Liver (tissue), 2 donors: ENCODE measurements at regions not wholly inside any gene's neighbourhood (a gene's known extent, or its start where the extent isn't known, plus 50 kb on each side); places are given as distances from the start of the nearest gene placed in this dataset.

Source experiments
- CTCF ChIP-seq: fragments of 150-350 bp; IDR thresholded peaks from 2 replicates; pipeline ENCODE4 v1.5.1; 2017; ENCODE audit warnings: improper control_type of control experiment, low read depth, low read length; ENCODE audit not compliant: missing input control
- REST ChIP-seq: IDR thresholded peaks from 2 replicates; pipeline ENCODE4 v1.6.1; 2016; ENCODE audit warnings: antibody characterized with exemption, mild to moderate bottlenecking
- donor health status: healthy.

DNA sequence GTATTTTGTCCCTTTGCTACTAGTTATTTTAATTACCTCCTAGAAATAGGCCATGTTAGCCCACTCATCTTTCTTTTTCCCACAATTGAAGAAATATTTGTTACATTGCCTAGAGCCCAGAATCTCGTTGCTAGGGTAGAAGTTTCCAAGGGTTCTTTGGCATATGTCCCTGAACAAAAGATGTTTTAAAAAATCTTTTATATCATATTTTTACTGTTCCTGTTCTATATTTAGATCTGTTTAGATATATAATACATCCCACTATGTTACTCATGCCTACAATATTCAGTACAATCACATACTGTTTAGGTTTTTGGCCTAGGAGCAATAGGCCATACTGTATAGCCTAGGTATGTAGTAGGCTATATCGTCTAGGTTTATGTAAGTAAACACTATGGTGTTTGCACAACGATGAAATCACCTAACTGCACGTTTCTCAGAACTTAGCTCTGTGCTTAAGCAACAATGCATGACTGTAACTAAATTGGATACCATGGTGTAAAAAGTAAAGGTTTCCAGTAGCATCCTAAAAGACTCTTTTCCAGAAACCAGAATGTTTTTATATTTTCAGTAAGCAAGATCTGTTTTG is 236.0 kb upstream of the SLIT2 start:
- TF ChIP-seq CTCF (no peak), REST (no peak)
